HCT116 (cell line): ENCODE measurements at regions not wholly inside any gene's neighbourhood (a gene's known extent, or its start where the extent isn't known, plus 50 kb on each side); places are given as distances from the start of the nearest gene placed in this dataset.

Source experiments
- ATAC-seq: fragments of 200-7000 bp; cut with Tn5 transposase; 2 replicates; pipeline ENCODE4 v1.9.1; 2020; ENCODE audit warnings: mild to moderate bottlenecking, moderate library complexity
- BruUV-seq: library from RNA; stranded (reverse); fragments of 400-500 nt; replicated peaks from 2 replicates; lab custom pipeline; 2021; lab: Mats Ljungman, UMichigan
- CTCF ChIA-PET: fragments of 300-600 bp; sonication (Branson Sonifier 250); formaldehyde crosslinking; loops from one replicate; lab custom pipeline; 2021; ENCODE audit warnings: antibody characterized with exemption; lab: Charles Lee
- POLR2A ChIA-PET: fragments of 300-600, 350-600 bp; sonication (Branson Sonifier 250); formaldehyde crosslinking; loops from one replicate; lab custom pipeline; 2021; ENCODE audit warnings: antibody characterized with exemption; lab: Charles Lee
- RAD21 ChIA-PET, 2 experiments: fragments of 300-600 bp; sonication (Branson Sonifier 250); formaldehyde crosslinking; loops; one replicate each; lab custom pipeline; 2023; ENCODE audit warnings: low total read pairs in 2 of 2; ENCODE audit not compliant: uncharacterized antibody in 2 of 2, unreplicated experiment in 2 of 2, low non-redundant PET in 1 of 2; lab: Charles Lee
- DNase-seq: peaks from one replicate; pipeline ENCODE4 v3.0.0-alpha.2; 2010; ENCODE audit warnings: low read depth, low spot score
- H2AFZ ChIP-seq: fragments of 200-600 bp; shearing (Covaris generic), sonication (generic); 2 replicates; pipeline ENCODE4 v1.6.1; 2017; ENCODE audit warnings: low read depth, mixed run types, mixed read lengths, antibody characterized with exemption, low read length; ENCODE audit not compliant: poor library complexity, severe bottlenecking
- H3K27ac ChIP-seq: 2 replicates; pipeline ENCODE4 v1.5.1; 2012; ENCODE audit warnings: low read depth, low read length
- H3K27me3 ChIP-seq: fragments of 200-600 bp; sonication (generic); 2 replicates; pipeline ENCODE4 v1.6.1; 2016; ENCODE audit warnings: mixed run types, low read length, mixed read lengths; ENCODE audit not compliant: insufficient read depth
- H3K36me3 ChIP-seq, 2 experiments: fragments of 200-500 bp in 1 of 2; fragments of 200-600 bp in 1 of 2; sonication (Bioruptor generic) in 1 of 2; sonication (generic) in 1 of 2; 2 replicates each; pipeline versions ENCODE4 v1.5.1 to v1.6.1; 2014 to 2016; ENCODE audit warnings: low read length in 2 of 2, inconsistent platforms in 1 of 2, mixed read lengths in 1 of 2, mixed run types in 1 of 2; ENCODE audit not compliant: insufficient read depth in 2 of 2, control insufficient read depth in 1 of 2
- H3K4me1 ChIP-seq, 2 experiments: fragments of 200-600 bp in 1 of 2; sonication (generic) in 1 of 2; 2 replicates each; pipeline versions ENCODE4 v1.5.1 to v1.6.1; 2012 to 2017; ENCODE audit warnings: low read length in 2 of 2, inconsistent platforms in 1 of 2, mild to moderate bottlenecking in 1 of 2, mixed read lengths in 1 of 2, mixed run types in 1 of 2, moderate library complexity in 1 of 2; ENCODE audit not compliant: insufficient read depth in 2 of 2, control insufficient read depth in 1 of 2
- H3K4me2 ChIP-seq: fragments of 200-600 bp; sonication (generic); 2 replicates; pipeline ENCODE4 v1.6.1; 2017; ENCODE audit warnings: mixed run types, low read length, mixed read lengths
- H3K4me3 ChIP-seq, 2 experiments: fragments of 200-600 bp in 1 of 2; sonication (generic) in 1 of 2; replicated peaks in 1 of 2; 2 replicates each; pipeline ENCODE4 v1.5.1; 2011 to 2016; ENCODE audit warnings: low read length in 2 of 2, control low read depth in 1 of 2, low read depth in 1 of 2, mild to moderate bottlenecking in 1 of 2, mixed read lengths in 1 of 2, mixed run types in 1 of 2
- H3K79me2 ChIP-seq: fragments of 200-600 bp; sonication (generic); 2 replicates; pipeline ENCODE4 v1.6.1; 2017; ENCODE audit warnings: mild to moderate bottlenecking, mixed run types, low read length, moderate library complexity, mixed read lengths; ENCODE audit not compliant: insufficient read depth
- H3K9ac ChIP-seq: fragments of 200-600 bp; sonication (generic); 2 replicates; pipeline ENCODE4 v1.6.1; 2016; ENCODE audit warnings: low read length, mixed read lengths
- H3K9me2 ChIP-seq: fragments of 200-600 bp; sonication (generic), shearing (Covaris generic); 2 replicates; pipeline ENCODE4 v1.6.1; 2017; ENCODE audit warnings: mixed run types, mild to moderate bottlenecking, moderate library complexity; ENCODE audit not compliant: insufficient read depth
- H3K9me3 ChIP-seq, 2 experiments: fragments of 200-500 bp in 1 of 2; fragments of 200-600 bp in 1 of 2; sonication (Bioruptor generic) in 1 of 2; sonication (generic) in 1 of 2; 2 replicates each; pipeline ENCODE4 v1.6.1; 2014 to 2017; ENCODE audit warnings: low read length in 2 of 2, mixed read lengths in 2 of 2, inconsistent platforms in 1 of 2, low read depth in 1 of 2, mild to moderate bottlenecking in 1 of 2, mixed run types in 1 of 2, moderate library complexity in 1 of 2; ENCODE audit not compliant: control insufficient read depth in 1 of 2, insufficient read depth in 1 of 2
- H4K20me1 ChIP-seq: fragments of 200-600 bp; sonication (generic), shearing (Covaris generic); 2 replicates; pipeline ENCODE4 v1.6.1; 2017; ENCODE audit warnings: mixed run types, mild to moderate bottlenecking, moderate library complexity; ENCODE audit not compliant: insufficient read depth
- ATF3 ChIP-seq: IDR thresholded peaks from 2 replicates; pipeline ENCODE4 v1.6.1; 2012
- CBX3 ChIP-seq: IDR thresholded peaks from 2 replicates; pipeline ENCODE4 v1.6.1; 2012; ENCODE audit warnings: low read depth
- CEBPB ChIP-seq: IDR thresholded peaks from 2 replicates; pipeline ENCODE4 v1.6.1; 2012; ENCODE audit warnings: low read depth
- CTCF ChIP-seq, 3 experiments: fragments of 200-600 bp in 1 of 3; sonication (generic) in 1 of 3; IDR thresholded peaks in 2 of 3; conservative IDR thresholded peaks in 1 of 3; 2 replicates each; pipeline ENCODE4 v1.5.1; 2012 to 2017; ENCODE audit warnings: low read depth in 2 of 3, low read length in 2 of 3, antibody characterized with exemption in 1 of 3, borderline replicate concordance in 1 of 3, control low read depth in 1 of 3, mild to moderate bottlenecking in 1 of 3, mixed read lengths in 1 of 3, mixed run types in 1 of 3, moderate library complexity in 1 of 3; ENCODE audit not compliant: insufficient read depth in 1 of 3
- EGR1 ChIP-seq: IDR thresholded peaks from 2 replicates; pipeline ENCODE4 v1.6.1; 2012; ENCODE audit warnings: low read depth
- ELF1 ChIP-seq: IDR thresholded peaks from 2 replicates; pipeline ENCODE4 v1.6.1; 2012; ENCODE audit warnings: low read depth, borderline replicate concordance
- EZH2 ChIP-seq: fragments of 200-600 bp; sonication (generic); IDR thresholded peaks from 2 replicates; pipeline ENCODE4 v1.6.1; 2017; ENCODE audit warnings: antibody characterized with exemption, mixed run types
- EZH2phosphoT487 ChIP-seq: fragments of 200-600 bp; IDR thresholded peaks from 2 replicates; pipeline ENCODE4 v1.6.1; 2018; ENCODE audit warnings: antibody characterized with exemption, borderline replicate concordance
- FOSL1 ChIP-seq: IDR thresholded peaks from 2 replicates; pipeline ENCODE4 v1.6.1; 2012; ENCODE audit warnings: low read depth
- JUND ChIP-seq: IDR thresholded peaks from 2 replicates; pipeline ENCODE4 v1.6.1; 2012
- MAX ChIP-seq: IDR thresholded peaks from 2 replicates; pipeline ENCODE4 v1.6.1; 2012
- POLR2A ChIP-seq: IDR thresholded peaks from 2 replicates; pipeline ENCODE4 v1.7.0; 2011; ENCODE audit warnings: borderline replicate concordance; ENCODE audit not compliant: insufficient read depth, insufficient read length; ENCODE audit errors: extremely low read depth
- POLR2AphosphoS5 ChIP-seq: IDR thresholded peaks from 2 replicates; pipeline ENCODE4 v1.6.1; 2011; ENCODE audit warnings: mild to moderate bottlenecking, low read depth, low read length, moderate library complexity
- RAD21 ChIP-seq: IDR thresholded peaks from 2 replicates; pipeline ENCODE4 v1.6.1; 2012; ENCODE audit warnings: low read depth, mild to moderate bottlenecking
- REST ChIP-seq: IDR thresholded peaks from 2 replicates; pipeline ENCODE4 v1.6.1; 2012; ENCODE audit warnings: low read depth
- SIN3A ChIP-seq: IDR thresholded peaks from 2 replicates; pipeline ENCODE4 v1.6.1; 2012; ENCODE audit warnings: low read depth
- SP1 ChIP-seq: IDR thresholded peaks from 2 replicates; pipeline ENCODE4 v1.6.1; 2012; ENCODE audit warnings: low read depth
- SRF ChIP-seq: IDR thresholded peaks from 2 replicates; pipeline ENCODE4 v1.6.1; 2012; ENCODE audit warnings: low read depth
- TCF7L2 ChIP-seq: IDR thresholded peaks from 2 replicates; pipeline ENCODE4 v1.7.0; 2011; ENCODE audit warnings: borderline replicate concordance, inconsistent platforms; ENCODE audit not compliant: insufficient read depth, insufficient read length; ENCODE audit errors: extremely low read depth
- YY1 ChIP-seq: IDR thresholded peaks from 2 replicates; pipeline ENCODE4 v1.6.1; 2011; ENCODE audit warnings: low read length, low read depth, moderate library complexity, mild to moderate bottlenecking; ENCODE audit not compliant: insufficient replicate concordance; ENCODE audit errors: extremely low read depth
- ZFX ChIP-seq: fragments of 450-650 bp; IDR thresholded peaks from 2 replicates; pipeline ENCODE4 v1.6.1; 2017
- ZNF274 ChIP-seq: fragments of 200-500 bp; sonication (Bioruptor generic); IDR thresholded peaks from 2 replicates; pipeline ENCODE4 v1.6.1; 2014; ENCODE audit warnings: mild to moderate bottlenecking, low read depth, low read length, inconsistent platforms
- intact Hi-C: fragments of 100-400 bp; cut with micrococcal nuclease; formaldehyde crosslinking; loops from 2 replicates; pipeline ENCODE4 v1.10.0; 2022

GRCh38 chr10:22816298-22816653 lies 101.9 kb upstream of the PIP4K2A start:
- intact Hi-C loops = no loop called here
- ATAC-seq (peak; percentile 80), DNase-seq (peak; percentile 89)
- Histone ChIP-seq H2AFZ (peak overlapping the region; percentile 33), H3K4me2 (peak overlapping the region; percentile 67), H3K79me2 (no peaks in the 10 kb centered on the region), H3K27ac (peak overlapping the region; percentile 85), H3K4me1 (peaks cover 19 to 38% of the 10 kb centered on the region in 2 experiments), H4K20me1 (no peaks in the 10 kb centered on the region), H3K4me3 (peak overlapping the region in 1 of 2 experiments; percentile 30; a peak in 2 of 4 replicates), H3K36me3 (no peaks in the 10 kb centered on the region), H3K9me3 (no peaks in the 10 kb centered on the region), H3K9me2 (no peaks in the 10 kb centered on the region), H3K27me3 (no peaks in the 10 kb centered on the region), H3K9ac (peak overlapping the region; percentile 48)
- BruUV-seq = no TSS peak
- ChIA-PET POLR2A (interaction anchor here (1.3 kb wide), 1 partner anchor 196 kb away, joined by 3 read pairs; no protein-coding TSS in a partner anchor), CTCF (no interaction called here), RAD21 (no interaction called here)
- TF ChIP-seq CTCF (IDR thresholded peaks at IDR 0.05 in 2 of 3, conservative IDR thresholded peaks at IDR 0.05 in 1 of 3; ENCODE audit: borderline replicate concordance in 1 of 3, insufficient read depth in 1 of 3, low read depth in 2 of 3, low read length in 2 of 3) (no peak), ZFX (no peak), YY1 (no peak), SRF (0 out of 2 replicates have a peak, but pooled peaks have one; percentile 47), MAX (peak; percentile 72; the same call in 1 of the 2 replicates), ZNF274 (no peak), FOSL1 (peak; percentile 67; the same call in 1 of the 2 replicates), POLR2A (no peak), JUND (peak; percentile 73), ELF1 (no peak), CEBPB (no peak), RAD21 (no peak; the same call in 1 of the 2 replicates), CBX3 (peak; percentile 22; the same call in 1 of the 2 replicates), SIN3A (no peak; the same call in 1 of the 2 replicates), POLR2AphosphoS5 (peak; percentile 53), EZH2 (no peak), EGR1 (no peak), ATF3 (no peak), TCF7L2 (no peak), SP1 (peak; percentile 6), REST (no peak), EZH2phosphoT487 (no peak)
